NCI-H1694 (cell line): ENCODE measurements at regions not wholly inside any gene's neighbourhood (a gene's known extent, or its start where the extent isn't known, plus 50 kb on each side); places are given as distances from the start of the nearest gene placed in this dataset.

ENCODE experiments used
- DNase-seq: peaks from one replicate; lab custom pipeline; 2025; lab: John Stamatoyannopoulos, UW

DNA sequence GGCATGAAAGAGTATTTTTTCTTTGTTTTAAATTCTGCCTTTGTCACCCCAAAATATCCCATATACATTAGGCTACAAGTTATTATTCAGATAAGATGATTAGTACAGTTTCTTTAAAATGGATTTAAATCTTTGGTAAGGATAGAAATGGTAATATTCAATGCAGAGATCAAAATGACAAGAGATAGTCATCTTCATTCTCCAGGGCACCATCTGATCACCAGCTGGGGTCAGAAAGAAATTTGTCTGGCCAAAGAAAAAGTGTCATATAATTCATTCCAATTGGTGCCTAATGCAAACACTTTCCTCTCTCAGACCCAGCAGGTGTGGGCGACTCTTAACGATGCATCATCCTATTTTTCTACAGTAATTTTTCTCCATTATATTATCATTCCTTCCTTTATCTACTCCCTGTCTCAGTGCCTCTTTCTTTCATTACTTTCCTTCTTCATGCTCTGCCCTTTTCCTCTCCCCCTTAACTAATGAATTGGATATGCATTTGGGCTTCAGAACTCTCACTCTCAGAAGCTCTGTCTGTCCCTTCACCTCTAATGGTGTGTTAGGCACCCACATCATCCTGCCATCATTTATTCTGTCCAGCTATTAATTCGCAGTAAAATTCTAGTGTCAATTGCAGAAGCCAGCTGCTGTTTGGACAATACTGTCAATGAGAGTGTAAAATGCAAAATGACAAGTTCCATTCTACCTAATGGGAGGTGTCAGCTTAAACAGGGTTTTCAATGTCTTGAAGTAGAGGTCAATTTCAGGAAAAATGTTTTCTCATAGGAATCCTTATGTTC is 570.5 kb downstream of the TDRD15 start:
- DNase-seq, result no peak

DNA sequence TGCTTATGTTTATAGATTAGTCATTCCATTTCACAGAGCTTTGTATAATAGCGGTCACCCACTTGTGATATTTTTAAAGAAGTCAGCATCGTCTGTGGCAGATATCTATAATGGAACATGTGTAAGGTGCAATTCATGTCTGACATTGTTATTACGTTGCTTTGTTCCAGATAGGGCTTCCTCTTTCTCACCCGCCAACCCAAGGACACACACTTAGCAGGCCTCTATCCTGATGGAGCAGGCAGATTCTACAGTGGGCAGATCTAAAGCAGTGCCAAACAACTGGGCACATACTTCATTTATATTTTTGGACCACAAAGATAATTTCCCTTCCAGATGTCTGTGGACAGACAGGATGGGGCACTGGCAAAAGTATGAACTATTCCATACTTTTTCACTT is 573.1 kb downstream of the TDRD15 start:
- DNase-seq, result no peak

DNA sequence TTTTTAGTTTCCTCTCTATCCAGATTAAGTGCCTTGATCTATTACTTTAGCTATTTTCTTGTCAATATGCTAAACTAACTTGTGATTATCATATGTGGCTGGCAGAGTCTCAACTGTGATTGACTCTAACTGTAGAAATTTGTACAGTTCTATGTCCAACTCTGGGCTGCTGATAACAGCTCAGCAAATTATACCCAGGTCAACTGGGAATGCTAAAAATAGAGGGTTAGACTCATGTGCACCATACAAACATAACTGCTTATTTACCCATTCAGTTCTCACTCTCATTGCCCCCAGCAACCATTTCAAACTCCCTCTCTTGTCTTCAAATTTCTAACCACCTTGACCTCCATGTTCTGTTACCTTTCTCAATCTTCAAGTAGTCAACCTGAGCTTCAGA is 576.9 kb downstream of the TDRD15 start:
- DNase-seq, result no peak

DNA sequence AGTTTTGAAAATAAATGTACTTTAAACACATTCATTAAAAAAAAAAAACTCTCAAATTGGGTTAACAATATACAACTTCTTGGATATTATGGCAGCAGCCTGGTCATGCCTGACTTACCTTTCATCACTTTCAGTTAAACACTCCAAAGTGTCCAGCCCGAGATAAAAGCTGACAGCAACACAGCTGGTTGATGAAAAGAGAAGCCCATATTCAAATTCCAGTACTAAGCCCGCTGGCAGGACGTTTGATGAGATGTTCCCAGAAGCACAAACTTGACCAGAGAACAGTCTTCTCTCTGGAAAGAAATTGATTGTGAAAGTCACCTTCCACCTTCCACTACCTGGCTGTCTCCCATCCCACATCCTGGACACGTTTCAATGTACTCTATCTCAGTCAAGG is 586.3 kb downstream of the TDRD15 start:
- no peak for DNase-seq

DNA sequence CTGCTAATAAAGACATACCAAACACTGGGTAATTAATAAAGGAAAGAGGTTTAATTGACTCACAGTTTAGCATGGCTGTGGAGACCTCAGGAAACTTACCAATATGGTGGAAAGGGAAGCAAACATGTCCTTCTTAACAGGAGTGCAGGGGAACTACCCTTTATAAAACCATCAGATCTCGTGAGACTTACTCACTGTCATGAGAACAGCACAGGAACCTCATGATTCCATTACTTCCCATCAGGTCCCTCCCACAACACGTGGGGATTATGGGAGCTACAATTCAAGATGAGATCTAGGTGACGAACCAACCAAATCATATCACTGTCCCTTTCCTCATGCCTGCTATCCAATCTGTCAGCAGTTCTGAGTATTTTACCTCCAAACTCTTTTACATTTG is 586.7 kb downstream of the TDRD15 start:
- no peak for DNase-seq

DNA sequence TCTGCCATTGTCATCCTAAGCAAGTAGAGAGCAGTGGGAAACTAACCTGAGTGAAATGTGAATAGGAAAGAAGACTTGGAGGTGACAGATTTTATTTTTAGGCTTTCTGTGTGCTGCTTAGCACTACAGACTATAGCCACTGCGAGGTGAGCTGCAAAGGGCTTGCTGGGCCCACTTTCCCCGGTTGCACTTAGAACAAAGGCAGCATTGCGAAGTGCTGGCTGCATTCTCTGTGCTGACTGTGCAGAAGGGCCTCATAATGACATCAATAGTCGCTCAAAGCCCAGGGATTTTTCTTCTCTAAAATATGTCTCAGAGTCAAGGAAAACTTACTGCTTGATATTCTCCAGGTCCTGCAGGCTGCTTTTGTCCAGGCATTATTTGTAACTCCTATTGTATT is 592.1 kb downstream of the TDRD15 start:
- no peak for DNase-seq

DNA sequence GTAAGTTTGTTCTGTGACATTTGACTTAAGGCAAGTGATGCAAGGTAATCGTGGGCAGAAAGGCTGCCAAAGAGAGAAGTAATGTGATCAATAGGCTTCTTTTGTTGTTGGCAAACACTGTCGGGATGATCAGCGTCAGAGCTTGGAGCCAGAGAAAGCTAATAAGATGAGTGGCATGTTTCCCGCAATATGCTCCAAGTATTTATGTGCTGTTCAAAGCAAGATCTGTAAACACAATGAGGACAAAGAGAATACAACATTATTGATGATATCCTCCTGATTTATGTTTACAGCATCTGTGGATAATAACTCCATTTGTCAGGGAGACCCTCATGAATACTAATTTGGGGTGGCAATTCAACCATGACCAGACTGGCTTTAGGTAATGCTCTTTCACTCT is 603.3 kb downstream of the TDRD15 start:
- no peak for DNase-seq

DNA sequence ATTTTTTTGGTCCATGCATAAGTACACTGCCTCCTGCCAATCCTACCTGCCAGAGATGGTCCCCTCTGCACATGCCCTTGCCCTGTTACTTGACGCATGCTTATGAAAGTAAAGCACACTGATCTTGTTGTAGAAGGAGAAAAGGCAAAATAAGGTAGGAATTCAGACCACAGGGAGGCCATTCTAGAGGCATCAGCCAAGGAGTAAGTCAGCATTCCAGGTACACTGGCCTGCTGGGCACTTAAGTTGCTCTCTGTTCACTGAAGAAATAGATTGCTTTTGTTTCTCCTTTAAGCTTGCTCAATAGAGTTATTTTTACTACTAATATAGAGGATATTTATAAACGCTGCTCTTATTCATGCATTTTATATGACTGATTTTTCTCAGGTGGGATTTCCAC is 604.4 kb downstream of the TDRD15 start:
- DNase-seq, result no peak

DNA sequence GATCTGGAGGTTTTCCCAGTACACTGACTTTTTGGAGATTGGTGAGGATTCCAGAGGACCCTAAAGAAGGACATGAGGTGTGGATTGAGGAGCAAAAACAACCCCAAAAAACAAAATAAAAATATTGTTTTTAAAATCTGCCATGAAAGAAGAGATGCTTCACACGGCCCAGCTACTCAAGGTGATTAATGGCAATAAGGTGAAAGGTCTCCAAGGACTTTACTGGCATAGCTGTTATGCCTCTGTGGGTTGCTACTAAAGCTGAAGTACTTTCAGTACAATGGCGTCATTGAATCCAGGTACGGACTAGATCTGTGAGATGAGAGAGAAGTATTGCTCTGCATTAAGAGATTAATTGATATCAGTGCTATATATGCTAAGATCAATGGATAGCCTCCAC is 606.4 kb downstream of the TDRD15 start:
- no peak for DNase-seq

DNA sequence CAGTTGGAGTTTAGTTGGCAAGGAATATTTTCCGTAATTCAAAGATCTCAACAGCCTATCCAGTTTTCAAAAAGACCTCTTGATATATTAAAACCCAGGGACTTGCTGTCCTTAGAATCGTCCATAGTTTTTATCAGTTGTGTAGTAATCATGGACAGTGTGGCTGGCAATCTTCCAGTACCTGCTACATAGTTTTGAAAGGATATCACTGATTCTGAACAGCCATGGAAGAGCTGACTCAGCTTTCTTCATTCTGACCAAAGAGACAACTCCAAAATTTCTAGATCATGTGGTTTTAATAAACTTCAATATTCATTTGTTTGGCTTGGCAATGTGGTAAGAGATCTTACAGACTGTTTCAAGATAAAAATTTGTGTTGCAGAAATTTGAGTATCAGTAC is 616.7 kb downstream of the TDRD15 start:
- DNase-seq, result no peak

DNA sequence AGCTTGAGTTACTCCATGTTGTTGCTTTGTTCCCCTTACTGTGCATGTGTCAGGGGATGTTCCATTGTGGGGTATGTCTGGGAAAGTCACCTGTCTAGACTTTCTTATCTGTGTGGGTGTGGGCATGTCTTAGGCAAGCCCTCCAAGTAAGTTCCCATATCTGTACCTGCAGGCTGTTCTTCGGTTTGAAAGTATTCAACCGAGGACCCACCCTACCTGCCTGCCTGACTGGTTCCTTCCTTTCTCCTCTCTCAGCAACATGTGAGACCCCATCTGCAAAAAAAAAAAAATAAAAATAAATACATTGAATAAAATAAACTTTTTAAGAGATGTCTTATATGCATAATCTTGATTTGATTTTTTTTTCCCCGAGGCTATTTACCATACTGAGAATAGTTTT is 622.7 kb downstream of the TDRD15 start:
- no peak for DNase-seq

DNA sequence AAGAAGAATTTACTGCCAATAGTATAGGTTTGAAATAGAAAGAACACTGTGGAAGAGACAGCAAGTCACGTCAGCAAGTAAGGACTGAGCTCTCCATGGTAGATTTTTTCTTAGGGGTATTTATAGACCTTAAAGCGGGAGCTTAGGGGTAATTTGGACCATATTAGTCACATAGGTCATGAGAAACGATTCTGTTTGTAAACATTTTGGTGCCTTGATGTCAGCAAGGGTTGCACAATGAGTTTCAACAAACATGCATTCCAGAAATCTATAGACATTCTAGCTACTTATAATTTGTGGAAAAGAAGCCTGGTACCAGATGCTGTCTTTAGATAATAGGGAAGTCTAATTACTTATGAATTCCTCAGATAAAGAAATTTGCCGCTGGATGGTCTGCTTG is 624.7 kb downstream of the TDRD15 start:
- DNase-seq, result no peak

DNA sequence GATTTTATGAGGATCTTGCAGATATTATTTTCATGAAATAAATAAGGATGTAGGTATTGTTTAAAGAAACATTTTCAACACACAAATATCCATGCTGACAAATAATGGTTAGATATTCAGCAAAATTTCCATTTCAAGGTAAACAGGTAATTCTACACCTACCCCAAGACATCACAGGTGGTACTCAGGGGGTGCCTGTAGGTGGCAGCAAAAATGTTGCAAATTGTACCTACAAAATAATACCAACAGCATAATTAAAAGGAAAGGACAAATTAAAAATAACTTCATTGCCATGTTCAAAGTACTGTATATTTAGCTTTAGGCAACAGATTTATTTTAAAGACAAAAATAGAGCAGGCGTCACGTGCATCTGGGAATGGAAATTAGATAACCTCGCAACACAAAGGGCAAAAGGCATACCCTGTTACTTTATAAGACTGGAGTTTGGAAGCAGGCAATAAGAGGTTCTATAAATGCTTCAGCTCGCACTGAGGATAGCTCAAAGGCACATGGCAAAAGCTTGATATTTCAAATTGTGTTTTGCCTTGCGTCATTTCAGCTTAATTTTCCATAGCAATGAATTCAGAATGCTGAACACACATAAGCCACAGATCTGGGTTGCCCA is 630.5 kb downstream of the TDRD15 start:
- no peak for DNase-seq

DNA sequence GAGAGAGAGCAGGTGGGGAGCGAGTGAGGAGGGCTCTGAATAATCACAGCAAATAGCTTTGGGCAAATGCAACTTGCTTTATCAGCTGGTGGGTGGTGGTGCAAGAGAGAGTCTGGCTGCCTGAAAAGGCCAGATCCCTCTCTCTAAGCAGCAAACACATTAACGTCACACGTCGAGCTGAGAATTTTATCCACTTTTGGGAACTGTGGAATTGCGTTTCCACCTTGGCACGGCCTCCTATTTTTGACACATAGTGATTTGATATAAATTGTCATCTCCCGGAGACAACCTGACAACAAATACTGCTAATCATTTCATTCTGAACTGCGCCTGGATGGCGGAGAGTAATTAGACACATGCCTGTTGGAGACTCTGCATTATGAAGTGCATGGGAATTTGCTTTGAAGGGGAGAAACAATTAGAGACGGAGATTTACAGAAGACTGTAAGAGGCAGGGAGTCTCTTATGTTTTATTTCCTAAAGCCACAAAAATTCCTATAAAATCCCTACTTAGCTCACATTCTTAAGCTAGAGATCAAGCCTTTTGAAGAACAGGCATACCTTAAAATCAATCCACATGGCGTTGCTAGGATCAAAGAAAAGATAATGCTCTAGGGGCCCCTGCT is 634.1 kb downstream of the TDRD15 start:
- DNase-seq, result no peak

DNA sequence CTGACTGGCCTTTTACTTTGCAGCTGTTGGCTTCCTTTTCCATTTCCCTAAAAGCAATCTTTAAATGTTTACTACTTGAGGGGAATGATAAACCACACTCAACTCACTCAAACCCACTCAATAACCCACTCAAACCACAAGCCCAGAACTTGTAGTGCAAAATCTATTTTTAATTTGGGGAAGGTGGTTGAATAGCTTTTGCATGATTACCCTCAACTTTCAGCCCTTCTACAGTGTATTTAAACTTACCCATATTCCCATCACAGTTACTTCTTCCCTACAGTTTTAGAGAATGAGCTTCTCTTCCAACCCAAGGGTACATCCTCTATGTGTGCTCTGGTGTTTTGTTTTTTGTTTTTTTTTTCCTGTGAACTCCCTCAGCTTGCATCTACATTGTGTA is 636.1 kb downstream of the TDRD15 start:
- DNase-seq, result no peak

DNA sequence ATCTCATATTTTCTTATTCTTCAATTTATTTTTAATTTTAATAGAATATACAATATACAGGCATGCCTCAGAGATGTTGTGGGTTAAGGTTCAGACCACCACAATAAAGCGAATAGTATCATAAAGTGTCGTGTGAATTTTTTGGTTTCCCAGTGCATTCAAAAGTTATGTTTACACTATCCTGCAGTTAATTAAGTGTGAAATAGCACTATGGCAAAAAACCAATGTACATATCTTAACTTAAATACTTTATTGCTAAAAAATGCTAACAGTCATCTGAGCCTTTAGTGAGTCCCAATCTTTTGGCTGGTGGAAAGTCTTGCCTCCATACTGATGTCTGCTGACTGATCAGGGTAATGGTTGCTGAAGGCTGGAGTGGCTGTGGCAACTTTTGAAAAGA is 637.6 kb downstream of the TDRD15 start:
- no peak for DNase-seq

DNA sequence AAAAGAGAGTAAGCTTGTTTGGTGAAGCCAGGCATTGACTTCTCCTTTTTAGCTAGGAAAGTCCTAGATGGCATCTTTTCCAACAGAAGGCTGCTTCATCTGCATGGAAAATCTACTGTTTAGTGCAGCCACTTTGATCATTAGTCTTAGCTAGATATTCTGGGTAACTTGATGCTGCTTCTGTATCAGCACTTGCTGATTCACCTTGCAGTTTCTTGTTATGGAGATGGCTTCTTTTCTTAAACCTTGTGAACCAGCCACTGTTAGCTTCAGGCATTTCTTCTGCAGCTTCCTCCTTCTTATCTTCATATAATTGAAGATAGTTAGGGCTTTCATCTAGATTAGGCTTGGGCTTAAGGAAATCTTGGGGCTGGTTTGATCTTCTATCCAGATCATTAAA is 639.7 kb downstream of the TDRD15 start:
- no peak for DNase-seq

DNA sequence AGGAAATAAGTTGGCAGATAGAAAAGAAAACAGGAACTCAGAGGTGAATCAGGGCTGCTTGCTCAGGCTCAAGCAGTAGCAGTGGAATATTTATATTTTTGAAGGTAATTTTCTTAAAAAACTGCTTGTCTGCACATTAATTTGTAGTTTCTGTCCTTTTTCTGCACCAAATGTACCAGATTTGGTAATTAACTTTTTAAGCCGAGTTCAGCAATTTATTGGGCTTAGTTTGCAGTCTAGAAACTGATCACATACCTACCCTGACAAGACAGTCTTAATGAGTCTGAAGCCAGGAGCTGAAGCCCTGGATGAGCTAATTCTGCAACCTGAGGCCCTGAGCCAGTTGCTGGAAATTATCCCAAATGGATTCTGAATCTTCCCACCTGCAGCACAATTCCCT is 647.0 kb downstream of the TDRD15 start:
- DNase-seq, result no peak

DNA sequence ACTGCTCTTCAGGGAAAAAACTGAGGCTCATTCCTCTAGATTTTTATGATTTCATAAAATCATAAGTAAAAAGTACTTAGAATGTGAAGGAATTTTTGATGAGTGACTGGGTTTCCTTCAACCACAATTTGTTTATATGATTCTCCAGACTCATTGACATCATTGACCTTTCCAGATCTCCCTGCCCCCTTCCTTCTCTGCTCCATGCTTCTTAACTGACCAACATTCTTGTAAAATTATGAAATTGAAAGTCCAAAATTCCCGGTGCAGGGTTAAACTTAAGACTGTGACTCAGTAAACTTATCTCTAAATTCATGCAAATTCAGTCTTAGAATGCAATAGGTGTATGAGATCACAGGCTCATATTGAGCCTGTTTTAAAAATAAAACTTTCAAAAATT is 648.9 kb downstream of the TDRD15 start:
- no peak for DNase-seq

DNA sequence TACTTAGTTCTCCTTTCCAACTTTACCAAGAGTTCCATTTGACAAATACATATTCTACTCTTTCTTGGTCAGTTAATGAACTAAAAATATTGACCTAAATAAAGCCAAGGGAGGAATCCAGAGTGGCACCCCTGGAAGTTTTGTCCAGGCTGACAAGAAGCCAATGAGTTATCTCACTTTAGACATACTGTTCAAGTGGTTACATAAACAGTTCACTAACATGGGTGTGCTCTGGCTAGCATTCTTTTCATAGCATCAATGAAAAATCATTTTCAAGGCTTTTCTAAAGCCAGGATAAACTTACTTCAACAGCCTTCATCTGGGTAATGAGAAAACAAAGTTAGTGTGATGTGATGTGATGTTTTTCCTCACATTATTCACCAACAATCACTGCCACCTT is 649.4 kb downstream of the TDRD15 start:
- DNase-seq, result no peak

DNA sequence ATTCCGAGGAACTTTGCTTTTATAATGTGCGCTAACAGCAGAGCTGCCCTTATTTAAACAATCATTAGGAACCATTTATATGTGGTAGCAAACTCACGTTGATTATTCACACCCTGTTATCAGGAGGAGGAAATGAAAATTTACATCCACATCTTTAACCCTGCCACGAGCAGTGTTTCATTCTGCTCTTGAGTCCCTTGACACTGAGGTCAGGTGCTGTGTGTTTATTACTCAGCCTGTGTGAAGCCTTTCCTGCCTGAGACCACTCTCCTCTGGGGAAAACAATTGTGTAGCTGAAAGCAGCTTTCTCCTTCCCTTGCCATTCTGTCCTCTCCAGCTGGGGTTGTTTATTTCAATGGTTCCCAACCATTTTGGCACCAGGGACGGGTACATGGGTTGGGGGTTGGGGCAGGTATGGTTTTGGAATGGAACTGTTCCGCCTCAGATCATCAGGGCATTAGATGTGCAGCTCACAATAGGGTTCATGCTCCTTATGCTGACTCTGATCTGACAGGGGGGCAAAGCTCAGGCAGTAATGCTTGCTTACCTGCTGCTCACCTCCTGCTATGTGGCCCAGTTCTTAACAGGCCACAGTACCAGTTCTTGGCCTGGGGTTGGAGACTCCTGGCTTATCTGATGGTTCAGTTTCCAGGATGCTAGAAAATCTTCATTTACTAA is 651.1 kb downstream of the TDRD15 start:
- DNase-seq, result no peak

DNA sequence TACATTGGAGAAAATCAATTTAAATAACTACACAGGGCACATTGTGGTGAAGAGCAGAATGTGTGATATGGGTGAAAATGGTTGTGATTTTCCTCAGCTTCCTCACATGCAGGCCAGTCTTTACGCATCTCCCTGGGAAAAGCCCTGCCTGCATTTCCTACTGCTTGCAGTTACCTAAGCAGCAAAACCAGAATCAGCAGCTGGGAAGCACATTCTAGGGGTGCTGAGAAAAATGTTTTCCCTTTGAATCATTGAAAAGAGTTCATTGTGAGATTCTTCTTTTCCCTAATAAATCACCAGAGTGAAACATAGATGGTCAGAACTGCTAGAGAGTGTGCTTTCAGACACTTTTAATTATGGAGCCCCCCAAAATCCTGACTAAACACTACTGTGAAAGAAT is 656.0 kb downstream of the TDRD15 start:
- no peak for DNase-seq

DNA sequence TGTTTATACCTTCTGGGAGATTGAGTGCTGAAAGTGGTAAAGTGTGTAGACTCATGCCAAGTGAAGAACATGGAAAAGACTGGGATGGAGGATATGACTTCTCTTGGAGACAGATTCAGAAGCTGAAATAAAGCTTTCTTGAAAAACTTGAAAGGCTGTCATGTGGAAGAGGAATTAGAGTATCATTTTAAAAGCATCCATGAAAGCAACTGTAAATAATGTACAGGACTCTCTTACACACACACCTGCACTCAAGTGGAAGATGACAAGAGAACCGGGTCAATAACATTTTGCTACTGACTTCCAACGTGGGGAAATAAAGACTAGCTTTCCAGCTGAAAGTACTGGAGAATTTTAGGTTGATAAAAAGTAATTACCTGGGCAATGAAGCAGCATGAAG is 658.2 kb downstream of the TDRD15 start:
- no peak for DNase-seq
